HCT116 (cell line): ENCODE measurements at regions not wholly inside any gene's neighbourhood (a gene's known extent, or its start where the extent isn't known, plus 50 kb on each side); places are given as distances from the start of the nearest gene placed in this dataset.

Source experiments
- ATAC-seq: fragments of 200-7000 bp; cut with Tn5 transposase; 2 replicates; pipeline ENCODE4 v1.9.1; 2020; ENCODE audit warnings: mild to moderate bottlenecking, moderate library complexity
- BruUV-seq: library from RNA; stranded (reverse); fragments of 400-500 nt; replicated peaks from 2 replicates; lab custom pipeline; 2021; lab: Mats Ljungman, UMichigan
- CTCF ChIA-PET: fragments of 300-600 bp; sonication (Branson Sonifier 250); formaldehyde crosslinking; loops from one replicate; lab custom pipeline; 2021; ENCODE audit warnings: antibody characterized with exemption; lab: Charles Lee
- POLR2A ChIA-PET: fragments of 300-600, 350-600 bp; sonication (Branson Sonifier 250); formaldehyde crosslinking; loops from one replicate; lab custom pipeline; 2021; ENCODE audit warnings: antibody characterized with exemption; lab: Charles Lee
- RAD21 ChIA-PET, 2 experiments: fragments of 300-600 bp; sonication (Branson Sonifier 250); formaldehyde crosslinking; loops; one replicate each; lab custom pipeline; 2023; ENCODE audit warnings: low total read pairs in 2 of 2; ENCODE audit not compliant: uncharacterized antibody in 2 of 2, unreplicated experiment in 2 of 2, low non-redundant PET in 1 of 2; lab: Charles Lee
- DNase-seq: peaks from one replicate; pipeline ENCODE4 v3.0.0-alpha.2; 2010; ENCODE audit warnings: low read depth, low spot score
- H2AFZ ChIP-seq: fragments of 200-600 bp; shearing (Covaris generic), sonication (generic); 2 replicates; pipeline ENCODE4 v1.6.1; 2017; ENCODE audit warnings: low read depth, mixed run types, mixed read lengths, antibody characterized with exemption, low read length; ENCODE audit not compliant: poor library complexity, severe bottlenecking
- H3K27ac ChIP-seq: 2 replicates; pipeline ENCODE4 v1.5.1; 2012; ENCODE audit warnings: low read depth, low read length
- H3K27me3 ChIP-seq: fragments of 200-600 bp; sonication (generic); 2 replicates; pipeline ENCODE4 v1.6.1; 2016; ENCODE audit warnings: mixed run types, low read length, mixed read lengths; ENCODE audit not compliant: insufficient read depth
- H3K36me3 ChIP-seq, 2 experiments: fragments of 200-500 bp in 1 of 2; fragments of 200-600 bp in 1 of 2; sonication (Bioruptor generic) in 1 of 2; sonication (generic) in 1 of 2; 2 replicates each; pipeline versions ENCODE4 v1.5.1 to v1.6.1; 2014 to 2016; ENCODE audit warnings: low read length in 2 of 2, inconsistent platforms in 1 of 2, mixed read lengths in 1 of 2, mixed run types in 1 of 2; ENCODE audit not compliant: insufficient read depth in 2 of 2, control insufficient read depth in 1 of 2
- H3K4me1 ChIP-seq, 2 experiments: fragments of 200-600 bp in 1 of 2; sonication (generic) in 1 of 2; 2 replicates each; pipeline versions ENCODE4 v1.5.1 to v1.6.1; 2012 to 2017; ENCODE audit warnings: low read length in 2 of 2, inconsistent platforms in 1 of 2, mild to moderate bottlenecking in 1 of 2, mixed read lengths in 1 of 2, mixed run types in 1 of 2, moderate library complexity in 1 of 2; ENCODE audit not compliant: insufficient read depth in 2 of 2, control insufficient read depth in 1 of 2
- H3K4me2 ChIP-seq: fragments of 200-600 bp; sonication (generic); 2 replicates; pipeline ENCODE4 v1.6.1; 2017; ENCODE audit warnings: mixed run types, low read length, mixed read lengths
- H3K4me3 ChIP-seq, 2 experiments: fragments of 200-600 bp in 1 of 2; sonication (generic) in 1 of 2; replicated peaks in 1 of 2; 2 replicates each; pipeline ENCODE4 v1.5.1; 2011 to 2016; ENCODE audit warnings: low read length in 2 of 2, control low read depth in 1 of 2, low read depth in 1 of 2, mild to moderate bottlenecking in 1 of 2, mixed read lengths in 1 of 2, mixed run types in 1 of 2
- H3K79me2 ChIP-seq: fragments of 200-600 bp; sonication (generic); 2 replicates; pipeline ENCODE4 v1.6.1; 2017; ENCODE audit warnings: mild to moderate bottlenecking, mixed run types, low read length, moderate library complexity, mixed read lengths; ENCODE audit not compliant: insufficient read depth
- H3K9ac ChIP-seq: fragments of 200-600 bp; sonication (generic); 2 replicates; pipeline ENCODE4 v1.6.1; 2016; ENCODE audit warnings: low read length, mixed read lengths
- H3K9me2 ChIP-seq: fragments of 200-600 bp; sonication (generic), shearing (Covaris generic); 2 replicates; pipeline ENCODE4 v1.6.1; 2017; ENCODE audit warnings: mixed run types, mild to moderate bottlenecking, moderate library complexity; ENCODE audit not compliant: insufficient read depth
- H3K9me3 ChIP-seq, 2 experiments: fragments of 200-500 bp in 1 of 2; fragments of 200-600 bp in 1 of 2; sonication (Bioruptor generic) in 1 of 2; sonication (generic) in 1 of 2; 2 replicates each; pipeline ENCODE4 v1.6.1; 2014 to 2017; ENCODE audit warnings: low read length in 2 of 2, mixed read lengths in 2 of 2, inconsistent platforms in 1 of 2, low read depth in 1 of 2, mild to moderate bottlenecking in 1 of 2, mixed run types in 1 of 2, moderate library complexity in 1 of 2; ENCODE audit not compliant: control insufficient read depth in 1 of 2, insufficient read depth in 1 of 2
- H4K20me1 ChIP-seq: fragments of 200-600 bp; sonication (generic), shearing (Covaris generic); 2 replicates; pipeline ENCODE4 v1.6.1; 2017; ENCODE audit warnings: mixed run types, mild to moderate bottlenecking, moderate library complexity; ENCODE audit not compliant: insufficient read depth
- CEBPB ChIP-seq: IDR thresholded peaks from 2 replicates; pipeline ENCODE4 v1.6.1; 2012; ENCODE audit warnings: low read depth
- CTCF ChIP-seq, 3 experiments: fragments of 200-600 bp in 1 of 3; sonication (generic) in 1 of 3; IDR thresholded peaks in 2 of 3; conservative IDR thresholded peaks in 1 of 3; 2 replicates each; pipeline ENCODE4 v1.5.1; 2012 to 2017; ENCODE audit warnings: low read depth in 2 of 3, low read length in 2 of 3, antibody characterized with exemption in 1 of 3, borderline replicate concordance in 1 of 3, control low read depth in 1 of 3, mild to moderate bottlenecking in 1 of 3, mixed read lengths in 1 of 3, mixed run types in 1 of 3, moderate library complexity in 1 of 3; ENCODE audit not compliant: insufficient read depth in 1 of 3
- EZH2phosphoT487 ChIP-seq: fragments of 200-600 bp; IDR thresholded peaks from 2 replicates; pipeline ENCODE4 v1.6.1; 2018; ENCODE audit warnings: antibody characterized with exemption, borderline replicate concordance
- JUND ChIP-seq: IDR thresholded peaks from 2 replicates; pipeline ENCODE4 v1.6.1; 2012
- MAX ChIP-seq: IDR thresholded peaks from 2 replicates; pipeline ENCODE4 v1.6.1; 2012
- RAD21 ChIP-seq: IDR thresholded peaks from 2 replicates; pipeline ENCODE4 v1.6.1; 2012; ENCODE audit warnings: low read depth, mild to moderate bottlenecking
- REST ChIP-seq: IDR thresholded peaks from 2 replicates; pipeline ENCODE4 v1.6.1; 2012; ENCODE audit warnings: low read depth
- SRF ChIP-seq: IDR thresholded peaks from 2 replicates; pipeline ENCODE4 v1.6.1; 2012; ENCODE audit warnings: low read depth
- YY1 ChIP-seq: IDR thresholded peaks from 2 replicates; pipeline ENCODE4 v1.6.1; 2011; ENCODE audit warnings: low read length, low read depth, moderate library complexity, mild to moderate bottlenecking; ENCODE audit not compliant: insufficient replicate concordance; ENCODE audit errors: extremely low read depth
- ZNF274 ChIP-seq: fragments of 200-500 bp; sonication (Bioruptor generic); IDR thresholded peaks from 2 replicates; pipeline ENCODE4 v1.6.1; 2014; ENCODE audit warnings: mild to moderate bottlenecking, low read depth, low read length, inconsistent platforms
- intact Hi-C: fragments of 100-400 bp; cut with micrococcal nuclease; formaldehyde crosslinking; loops from 2 replicates; pipeline ENCODE4 v1.10.0; 2022

GRCh38 chr12:77537663-77538062, 293.0 kb upstream of the NAV3 start (continued):
- TF ChIP-seq CEBPB (no peak), CTCF (IDR thresholded peaks at IDR 0.05 in 2 of 3, conservative IDR thresholded peaks at IDR 0.05 in 1 of 3; ENCODE audit: borderline replicate concordance in 1 of 3, insufficient read depth in 1 of 3, low read depth in 2 of 3, low read length in 2 of 3) (no peak), YY1 (no peak), MAX (no peak), RAD21 (no peak), EZH2phosphoT487 (no peak), SRF (no peak)

- BruUV-seq = no TSS peak
- DNase-seq (no peak), ATAC-seq (no peak)
- no peak overlapping the region for H2AFZ ChIP-seq
- CTCF ChIA-PET = no interaction called here
- H3K9me3 ChIP-seq = no peaks in the 10 kb centered on the region
- no peak overlapping the region for H3K9ac ChIP-seq
- H3K27ac ChIP-seq = no peak overlapping the region
- H3K27me3 ChIP-seq = no peaks in the 10 kb centered on the region
- RAD21 ChIA-PET = no interaction called here
- H3K4me3 ChIP-seq = no peak overlapping the region
- H3K36me3 ChIP-seq = no peaks in the 10 kb centered on the region
- H3K4me1 ChIP-seq = no peaks in the 10 kb centered on the region
- no peaks in the 10 kb centered on the region for H3K79me2 ChIP-seq
- H3K9me2 ChIP-seq = no peaks in the 10 kb centered on the region
- H3K4me2 ChIP-seq = no peak overlapping the region
- POLR2A ChIA-PET = no interaction called here
- TF ChIP-seq YY1 = no peak
- TF ChIP-seq JUND = no peak
- no peak for TF ChIP-seq ZNF274
- TF ChIP-seq REST = no peak
- TF ChIP-seq MAX = no peak
- TF ChIP-seq, all 23 proteins: peak for 0
- intact Hi-C loops = no loop called here
- no peaks in the 10 kb centered on the region for H4K20me1 ChIP-seq
Observed at GRCh38 chr12:77535734-77536133, 295.0 kb upstream of the NAV3 start.
